Vagina (tissue), 2 donors: ENCODE measurements at regions not wholly inside any gene's neighbourhood (a gene's known extent, or its start where the extent isn't known, plus 50 kb on each side); places are given as distances from the start of the nearest gene placed in this dataset.

Source experiments
- DNase-seq, 2 donors: peaks; one replicate each; pipeline ENCODE4 v3.0.0-alpha.2; 2017; ENCODE audit errors: extremely low spot score in 2 of 2
- H3K27ac ChIP-seq: fragments of 200-600 bp; sonication (generic); one replicate; pipeline ENCODE4 v1.5.1; 2019
- H3K27me3 ChIP-seq: fragments of 200-600 bp; sonication (generic); one replicate; pipeline ENCODE4 v1.5.1; 2019
- H3K36me3 ChIP-seq, 2 donors: fragments of 200-600 bp; sonication (generic); one replicate each; pipeline ENCODE4 v1.5.1; 2017 to 2019
- H3K4me1 ChIP-seq: fragments of 200-600 bp; sonication (generic); one replicate; pipeline ENCODE4 v1.5.1; 2019
- H3K4me3 ChIP-seq, 2 donors: fragments of 200-600 bp; sonication (generic); 1 replicate in 1 of 2; 2 replicates in 1 of 2; pipeline ENCODE4 v1.5.1; 2016 to 2019
- H3K9me3 ChIP-seq: fragments of 200-600 bp; sonication (generic); one replicate; pipeline ENCODE4 v1.5.1; 2019
- POLR2A ChIP-seq, 2 donors: fragments of 450-650 bp; IDR thresholded peaks; one replicate each; pipeline ENCODE4 v1.6.1; 2017; ENCODE audit warnings: antibody characterized with exemption in 2 of 2, mild to moderate bottlenecking in 2 of 2, moderate library complexity in 2 of 2
- POLR2AphosphoS5 ChIP-seq, 2 donors: sonication (generic); formaldehyde crosslinking; IDR thresholded peaks; one replicate each; pipeline ENCODE4 v1.9.0; 2017; ENCODE audit warnings: antibody characterized with exemption in 2 of 2, mild to moderate bottlenecking in 2 of 2, low read depth in 1 of 2; ENCODE audit not compliant: insufficient read depth in 1 of 2
- intact Hi-C: fragments of 100-400 bp; cut with DNase I; formaldehyde crosslinking; loops from one replicate; pipeline ENCODE4 v1.15.1; 2023
- TF ChIP-seq, protein P1 (sequence below), 3 experiments: fragments of 450-650 bp in 2 of 3; fragments of 200-600 bp in 1 of 3; sonication (generic) in 1 of 3; IDR thresholded peaks; one replicate each; pipeline ENCODE4 v1.5.1; 2017 to 2019; ENCODE audit warnings: antibody characterized with exemption in 3 of 3, mild to moderate bottlenecking in 2 of 3, moderate library complexity in 2 of 3

DNA sequence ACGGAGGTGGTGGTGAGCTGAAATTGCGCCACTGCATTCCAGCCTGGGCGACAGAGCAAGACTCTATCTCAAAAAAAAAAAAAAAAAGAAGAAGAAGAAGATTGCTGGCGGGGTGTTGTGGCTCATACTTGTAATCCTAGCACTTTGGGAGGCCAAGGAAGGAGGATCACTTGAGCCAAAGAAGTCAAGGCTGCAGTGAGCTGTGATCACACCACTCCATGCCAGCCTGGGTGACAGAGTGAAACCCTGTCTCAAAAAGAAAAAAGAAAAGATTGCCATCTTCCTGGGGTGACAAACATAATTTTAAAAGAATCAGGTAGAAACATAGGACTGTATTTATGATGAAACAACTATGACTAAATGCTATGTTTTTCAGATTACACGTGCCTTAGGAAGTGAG is 55.1 kb upstream of the EML4 start:
- no peak overlapping the region for H3K27ac ChIP-seq
- H3K9me3 ChIP-seq = no peaks in the 10 kb centered on the region
- no peak overlapping the region for H3K4me3 ChIP-seq
- peaks cover 28% of the 10 kb centered on the region for H3K4me1 ChIP-seq
- TF ChIP-seq POLR2A (IDR thresholded peaks at IDR 0.05) = no peak
- TF ChIP-seq, protein P1, sequence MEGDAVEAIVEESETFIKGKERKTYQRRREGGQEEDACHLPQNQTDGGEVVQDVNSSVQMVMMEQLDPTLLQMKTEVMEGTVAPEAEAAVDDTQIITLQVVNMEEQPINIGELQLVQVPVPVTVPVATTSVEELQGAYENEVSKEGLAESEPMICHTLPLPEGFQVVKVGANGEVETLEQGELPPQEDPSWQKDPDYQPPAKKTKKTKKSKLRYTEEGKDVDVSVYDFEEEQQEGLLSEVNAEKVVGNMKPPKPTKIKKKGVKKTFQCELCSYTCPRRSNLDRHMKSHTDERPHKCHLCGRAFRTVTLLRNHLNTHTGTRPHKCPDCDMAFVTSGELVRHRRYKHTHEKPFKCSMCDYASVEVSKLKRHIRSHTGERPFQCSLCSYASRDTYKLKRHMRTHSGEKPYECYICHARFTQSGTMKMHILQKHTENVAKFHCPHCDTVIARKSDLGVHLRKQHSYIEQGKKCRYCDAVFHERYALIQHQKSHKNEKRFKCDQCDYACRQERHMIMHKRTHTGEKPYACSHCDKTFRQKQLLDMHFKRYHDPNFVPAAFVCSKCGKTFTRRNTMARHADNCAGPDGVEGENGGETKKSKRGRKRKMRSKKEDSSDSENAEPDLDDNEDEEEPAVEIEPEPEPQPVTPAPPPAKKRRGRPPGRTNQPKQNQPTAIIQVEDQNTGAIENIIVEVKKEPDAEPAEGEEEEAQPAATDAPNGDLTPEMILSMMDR (IDR thresholded peaks at IDR 0.05) = no peak
- no peak for TF ChIP-seq POLR2AphosphoS5 (IDR thresholded peaks at IDR 0.05; ENCODE audit: insufficient read depth in 1 of 2, low read depth in 1 of 2)
- no peaks in the 10 kb centered on the region for H3K36me3 ChIP-seq
- no peaks in the 10 kb centered on the region for H3K27me3 ChIP-seq
- DNase-seq = no peak
- intact Hi-C loops = no loop called here

- intact Hi-C loops = no loop called here
- H3K4me3 ChIP-seq = no peak overlapping the region
- no peak for DNase-seq
- H3K9me3 ChIP-seq = no peaks in the 10 kb centered on the region
- no peaks in the 10 kb centered on the region for H3K27me3 ChIP-seq
- peaks cover 28% of the 10 kb centered on the region for H3K4me1 ChIP-seq
- no peak for TF ChIP-seq POLR2A (IDR thresholded peaks at IDR 0.05)
- TF ChIP-seq, protein P1 (IDR thresholded peaks at IDR 0.05) = no peak
- no peak for TF ChIP-seq POLR2AphosphoS5 (IDR thresholded peaks at IDR 0.05; ENCODE audit: insufficient read depth in 1 of 2, low read depth in 1 of 2)
- no peaks in the 10 kb centered on the region for H3K36me3 ChIP-seq
- H3K27ac ChIP-seq = no peak overlapping the region
Observed at GRCh38 chr2:42115588-42115987, 53.6 kb upstream of the EML4 start.

DNA sequence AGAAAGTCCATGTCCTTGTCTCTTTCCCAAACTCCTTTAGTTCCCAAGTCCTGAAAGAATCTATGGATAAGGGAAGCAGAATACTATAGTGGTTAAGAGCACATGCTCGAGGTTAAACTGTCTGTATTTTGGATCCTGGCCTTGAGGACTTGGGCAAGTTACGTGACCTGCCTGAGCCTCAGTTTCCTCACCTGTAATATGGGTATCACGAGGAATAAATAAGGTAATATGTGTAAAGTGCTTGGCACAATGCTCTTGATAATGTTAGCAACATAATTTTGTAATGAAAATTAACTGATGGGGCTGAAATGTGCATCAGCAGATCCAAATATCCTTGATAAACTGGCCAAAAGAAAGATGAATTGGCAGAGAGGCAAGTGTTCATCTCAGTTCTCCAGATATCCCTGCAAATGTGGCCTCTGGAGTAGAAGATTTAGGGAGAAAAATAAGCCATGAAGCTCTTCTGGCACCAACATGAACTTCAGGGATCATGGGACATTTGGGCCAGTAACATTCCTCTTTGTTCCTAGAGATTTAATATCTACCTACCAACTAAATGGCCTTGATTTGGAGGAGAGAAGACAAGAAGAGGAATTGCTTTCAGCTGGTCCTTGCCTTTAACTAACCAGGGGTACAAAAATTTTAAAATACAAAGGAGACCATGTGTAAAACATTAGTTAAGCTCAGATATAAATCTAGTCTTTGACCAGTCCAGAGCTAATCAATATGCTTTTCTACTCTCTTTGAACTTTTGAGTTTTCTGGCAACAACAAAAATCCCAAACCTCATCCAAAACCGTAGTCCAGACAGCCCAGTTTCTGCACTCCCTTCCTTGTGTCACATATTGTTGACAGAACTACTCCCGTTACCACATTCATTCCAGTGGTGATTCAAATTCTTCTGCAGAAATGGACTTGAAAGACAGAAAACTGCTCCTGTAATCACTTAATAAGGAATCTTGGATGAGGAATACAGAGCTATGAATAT is 52.7 kb upstream of the EML4 start:
- Histone ChIP-seq H3K27me3 (no peaks in the 10 kb centered on the region), H3K4me1 (peaks cover 28% of the 10 kb centered on the region), H3K4me3 (no peak overlapping the region), H3K9me3 (no peaks in the 10 kb centered on the region), H3K27ac (no peak overlapping the region), H3K36me3 (no peaks in the 10 kb centered on the region)
- TF ChIP-seq, protein P1 (IDR thresholded peaks at IDR 0.05) = no peak
- TF ChIP-seq POLR2A (IDR thresholded peaks at IDR 0.05) (no peak), POLR2AphosphoS5 (IDR thresholded peaks at IDR 0.05; ENCODE audit: insufficient read depth in 1 of 2, low read depth in 1 of 2) (no peak)
- intact Hi-C loops = no loop called here
- no peak for DNase-seq

GRCh38 chr2:42117182-42117579 is 52.0 kb upstream of the EML4 start:
- intact Hi-C loops = no loop called here
- no peak for TF ChIP-seq POLR2AphosphoS5 (IDR thresholded peaks at IDR 0.05; ENCODE audit: insufficient read depth in 1 of 2, low read depth in 1 of 2)
- TF ChIP-seq, protein P1 (IDR thresholded peaks at IDR 0.05) = no peak
- no peak for TF ChIP-seq POLR2A (IDR thresholded peaks at IDR 0.05)
- no peaks in the 10 kb centered on the region for H3K36me3 ChIP-seq
- H3K4me3 ChIP-seq = no peak overlapping the region
- no peaks in the 10 kb centered on the region for H3K27me3 ChIP-seq
- H3K4me1 ChIP-seq = peaks cover 28% of the 10 kb centered on the region
- H3K9me3 ChIP-seq = no peaks in the 10 kb centered on the region
- H3K27ac ChIP-seq = no peak overlapping the region
- DNase-seq = no peak
